WTC11 (cell line): ENCODE measurements at regions not wholly inside any gene's neighbourhood (a gene's known extent, or its start where the extent isn't known, plus 50 kb on each side); places are given as distances from the start of the nearest gene placed in this dataset.

Experiments used
- ATAC-seq: fragments of 200-7000 bp; cut with Tn5 transposase; 2 replicates; pipeline ENCODE4 v1.10.0; 2021; ENCODE audit warnings: mild to moderate bottlenecking, moderate library complexity
- CTCF ChIA-PET: fragments of 300-600 bp; sonication (Branson Sonifier 250); formaldehyde crosslinking; loops from one replicate; lab custom pipeline; 2021; ENCODE audit warnings: antibody characterized with exemption; lab: Charles Lee
- POLR2A ChIA-PET: fragments of 350-600 bp; sonication (Branson Sonifier 250); formaldehyde crosslinking; loops from one replicate; lab custom pipeline; 2021; ENCODE audit warnings: antibody characterized with exemption; lab: Charles Lee
- DNase-seq: peaks from one replicate; pipeline ENCODE4 v3.0.0; 2021; ENCODE audit warnings: low spot score
- H3K27ac Mint-ChIP-seq: 2 replicates; pipeline ENCODE4 v1.8.0; 2021; ENCODE audit warnings: mixed read lengths
- H3K27me3 Mint-ChIP-seq: 2 replicates; pipeline ENCODE4 v1.8.0; 2021; ENCODE audit warnings: low read depth, mild to moderate bottlenecking, moderate library complexity, mixed read lengths
- H3K36me3 Mint-ChIP-seq: 2 replicates; pipeline ENCODE4 v1.8.0; 2021; ENCODE audit warnings: mixed read lengths
- H3K4me1 Mint-ChIP-seq: 2 replicates; pipeline ENCODE4 v1.8.0; 2022; ENCODE audit warnings: mixed read lengths
- H3K4me3 Mint-ChIP-seq: 2 replicates; pipeline ENCODE4 v1.8.0; 2021; ENCODE audit warnings: mild to moderate bottlenecking, moderate library complexity, mixed read lengths
- H3K9me3 Mint-ChIP-seq: 2 replicates; pipeline ENCODE4 v1.8.0; 2021; ENCODE audit warnings: mixed read lengths
- ARID4B ChIP-seq: sonication (generic); formaldehyde crosslinking; IDR thresholded peaks from 2 replicates; pipeline ENCODE4 v1.8.0; 2023; ENCODE audit warnings: missing genetic modification reagents, mild to moderate bottlenecking, borderline replicate concordance
- ATF1 ChIP-seq: sonication (generic); formaldehyde crosslinking; IDR thresholded peaks from 2 replicates; pipeline ENCODE4 v1.8.1; 2023; ENCODE audit warnings: mild to moderate bottlenecking, moderate library complexity, missing genetic modification reagents
- ATF3 ChIP-seq: sonication (generic); formaldehyde crosslinking; conservative IDR thresholded peaks from 2 replicates; pipeline ENCODE4 v1.8.1; 2022; ENCODE audit warnings: mild to moderate bottlenecking, missing genetic modification reagents
- ATF6 ChIP-seq: sonication (generic); formaldehyde crosslinking; IDR thresholded peaks from 2 replicates; pipeline ENCODE4 v1.8.1; 2023; ENCODE audit warnings: mild to moderate bottlenecking, missing genetic modification reagents
- ESRRA ChIP-seq: sonication (generic); formaldehyde crosslinking; IDR thresholded peaks from 2 replicates; pipeline ENCODE4 v1.8.1; 2022; ENCODE audit warnings: mild to moderate bottlenecking, missing genetic modification reagents, borderline replicate concordance
- FOXJ3 ChIP-seq: sonication (generic); formaldehyde crosslinking; IDR thresholded peaks from 2 replicates; pipeline ENCODE4 v1.9.0; 2021; ENCODE audit warnings: missing genetic modification reagents, mild to moderate bottlenecking, borderline replicate concordance
- FOXK1 ChIP-seq: sonication (generic); formaldehyde crosslinking; IDR thresholded peaks from 2 replicates; pipeline ENCODE4 v1.8.0; 2022; ENCODE audit warnings: mild to moderate bottlenecking, moderate library complexity, missing genetic modification reagents
- FOXP1 ChIP-seq: sonication (generic); formaldehyde crosslinking; IDR thresholded peaks from 2 replicates; pipeline ENCODE4 v1.8.0; 2022; ENCODE audit warnings: missing genetic modification reagents, mild to moderate bottlenecking, moderate library complexity, borderline replicate concordance
- GRHL2 ChIP-seq: fragments of 250-450 bp; sonication (Bioruptor Pico); IDR thresholded peaks from 2 replicates; pipeline ENCODE4 v1.8.0; 2022; ENCODE audit warnings: mild to moderate bottlenecking, moderate library complexity; ENCODE audit not compliant: insufficient replicate concordance, severe bottlenecking
- JAZF1 ChIP-seq: fragments of 250-450 bp; sonication (Bioruptor Pico); IDR thresholded peaks from 2 replicates; pipeline ENCODE4 v1.9.0; 2021; ENCODE audit warnings: moderate library complexity, mild to moderate bottlenecking, inconsistent platforms
- JUN ChIP-seq: sonication (generic); formaldehyde crosslinking; IDR thresholded peaks from 2 replicates; pipeline ENCODE4 v1.8.0; 2023; ENCODE audit warnings: mild to moderate bottlenecking, missing genetic modification reagents
- NFYB ChIP-seq: sonication (generic); formaldehyde crosslinking; conservative IDR thresholded peaks from 2 replicates; pipeline ENCODE4 v1.8.0; 2022; ENCODE audit warnings: low read depth, missing genetic modification reagents
- SMAD3 ChIP-seq: sonication (generic); formaldehyde crosslinking; IDR thresholded peaks from 2 replicates; pipeline ENCODE4 v1.8.0; 2022; ENCODE audit warnings: missing genetic modification reagents, mild to moderate bottlenecking, borderline replicate concordance
- TCF7 ChIP-seq: sonication (generic); formaldehyde crosslinking; IDR thresholded peaks from 2 replicates; pipeline ENCODE4 v1.8.0; 2022; ENCODE audit warnings: mild to moderate bottlenecking, low read depth, missing genetic modification reagents, moderate library complexity
- USF2 ChIP-seq: sonication (generic); formaldehyde crosslinking; IDR thresholded peaks from 2 replicates; pipeline ENCODE4 v1.8.1; 2023; ENCODE audit warnings: mild to moderate bottlenecking, missing genetic modification reagents, moderate library complexity
- ZNF121 ChIP-seq: sonication (generic); formaldehyde crosslinking; IDR thresholded peaks from 2 replicates; pipeline ENCODE4 v1.8.0; 2023; ENCODE audit warnings: missing genetic modification reagents
- TF ChIP-seq, protein P1 (sequence below): sonication (generic); formaldehyde crosslinking; IDR thresholded peaks from 2 replicates; pipeline ENCODE4 v1.8.1; 2022; ENCODE audit warnings: missing genetic modification reagents, borderline replicate concordance
- TF ChIP-seq, protein P2 (sequence below): sonication (generic); formaldehyde crosslinking; IDR thresholded peaks from 2 replicates; pipeline ENCODE4 v1.8.1; 2023; ENCODE audit warnings: mild to moderate bottlenecking, missing genetic modification reagents

GRCh38 chr7:156470399-156471320 is 169.9 kb upstream of the RNF32 start:
- Mint-ChIP-seq H3K9me3 (peaks cover 9% of the 10 kb centered on the region), H3K36me3 (no peaks in the 10 kb centered on the region), H3K4me3 (no peak overlapping the region), H3K4me1 (peaks cover 14% of the 10 kb centered on the region), H3K27ac (no peak overlapping the region), H3K27me3 (no peaks in the 10 kb centered on the region; the same call in 1 of the 2 replicates)
- ChIA-PET POLR2A (interaction anchor here (0.5 kb wide), 1 partner anchor 77 kb away, joined by 4 read pairs; no protein-coding TSS in a partner anchor), CTCF (interaction anchor here (0.5 kb wide), 1 partner anchor 77 kb away, joined by 3 read pairs; no protein-coding TSS in a partner anchor)
- DNase-seq (peak; percentile 32), ATAC-seq (peak; percentile 79)
- no peak for TF ChIP-seq JUN (CRISPR knock-in tag)
- no peak for TF ChIP-seq FOXP1 (CRISPR knock-in tag)
- TF ChIP-seq ARID4B (CRISPR knock-in tag): no peak
- TF ChIP-seq ATF6 (CRISPR knock-in tag): no peak
- no peak for TF ChIP-seq ESRRA
- TF ChIP-seq USF2 (CRISPR knock-in tag): no peak
- no peak for TF ChIP-seq ATF1 (CRISPR knock-in tag)
- no peak for TF ChIP-seq TCF7
- no peak for TF ChIP-seq GRHL2 (CRISPR knock-in tag)
- TF ChIP-seq SMAD3 (CRISPR knock-in tag): no peak
- TF ChIP-seq JAZF1 (CRISPR knock-in tag): no peak
- no peak for TF ChIP-seq ZNF121 (CRISPR knock-in tag)
- no peak for TF ChIP-seq FOXK1
- TF ChIP-seq NFYB (CRISPR knock-in tag): no peak
- TF ChIP-seq FOXJ3 (CRISPR knock-in tag): no peak
- TF ChIP-seq, protein P1, sequence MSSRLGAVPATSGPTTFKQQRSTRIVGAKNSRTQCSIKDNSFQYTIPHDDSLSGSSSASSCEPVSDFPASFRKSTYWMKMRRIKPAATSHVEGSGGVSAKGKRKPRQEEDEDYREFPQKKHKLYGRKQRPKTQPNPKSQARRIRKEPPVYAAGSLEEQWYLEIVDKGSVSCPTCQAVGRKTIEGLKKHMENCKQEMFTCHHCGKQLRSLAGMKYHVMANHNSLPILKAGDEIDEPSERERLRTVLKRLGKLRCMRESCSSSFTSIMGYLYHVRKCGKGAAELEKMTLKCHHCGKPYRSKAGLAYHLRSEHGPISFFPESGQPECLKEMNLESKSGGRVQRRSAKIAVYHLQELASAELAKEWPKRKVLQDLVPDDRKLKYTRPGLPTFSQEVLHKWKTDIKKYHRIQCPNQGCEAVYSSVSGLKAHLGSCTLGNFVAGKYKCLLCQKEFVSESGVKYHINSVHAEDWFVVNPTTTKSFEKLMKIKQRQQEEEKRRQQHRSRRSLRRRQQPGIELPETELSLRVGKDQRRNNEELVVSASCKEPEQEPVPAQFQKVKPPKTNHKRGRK: no peak
- TF ChIP-seq ATF3 (CRISPR knock-in tag): no peak
- TF ChIP-seq, protein P2, sequence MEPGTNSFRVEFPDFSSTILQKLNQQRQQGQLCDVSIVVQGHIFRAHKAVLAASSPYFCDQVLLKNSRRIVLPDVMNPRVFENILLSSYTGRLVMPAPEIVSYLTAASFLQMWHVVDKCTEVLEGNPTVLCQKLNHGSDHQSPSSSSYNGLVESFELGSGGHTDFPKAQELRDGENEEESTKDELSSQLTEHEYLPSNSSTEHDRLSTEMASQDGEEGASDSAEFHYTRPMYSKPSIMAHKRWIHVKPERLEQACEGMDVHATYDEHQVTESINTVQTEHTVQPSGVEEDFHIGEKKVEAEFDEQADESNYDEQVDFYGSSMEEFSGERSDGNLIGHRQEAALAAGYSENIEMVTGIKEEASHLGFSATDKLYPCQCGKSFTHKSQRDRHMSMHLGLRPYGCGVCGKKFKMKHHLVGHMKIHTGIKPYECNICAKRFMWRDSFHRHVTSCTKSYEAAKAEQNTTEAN (CRISPR knock-in tag): no peak
